BLaER1 (cell line): ENCODE measurements at regions not wholly inside any gene's neighbourhood (a gene's known extent, or its start where the extent isn't known, plus 50 kb on each side); places are given as distances from the start of the nearest gene placed in this dataset.

Source experiments
- H3K27ac ChIP-seq: shearing (Covaris generic); formaldehyde crosslinking; 2 replicates; pipeline ENCODE4 v1.8.1; 2022
- H3K27me3 ChIP-seq: shearing (Covaris generic); formaldehyde crosslinking; 2 replicates; pipeline ENCODE4 v1.8.1; 2022
- H3K36me3 ChIP-seq: shearing (Covaris generic); formaldehyde crosslinking; 2 replicates; pipeline ENCODE4 v1.8.1; 2022
- H3K4me1 ChIP-seq: shearing (Covaris generic); formaldehyde crosslinking; 2 replicates; pipeline ENCODE4 v1.8.1; 2022
- H3K4me2 ChIP-seq: shearing (Covaris generic); formaldehyde crosslinking; 2 replicates; pipeline ENCODE4 v1.8.1; 2022
- H3K4me3 ChIP-seq: shearing (Covaris generic); formaldehyde crosslinking; 2 replicates; pipeline ENCODE4 v1.8.1; 2022
- H3K9ac ChIP-seq: shearing (Covaris generic); formaldehyde crosslinking; 2 replicates; pipeline ENCODE4 v1.8.1; 2022
- H3K9me3 ChIP-seq: shearing (Covaris generic); formaldehyde crosslinking; 2 replicates; pipeline ENCODE4 v1.8.1; 2022
- H4K20me1 ChIP-seq: shearing (Covaris generic); formaldehyde crosslinking; 2 replicates; pipeline ENCODE4 v1.8.1; 2022
- Cebpa-rat ChIP-seq: shearing (Covaris generic); IDR thresholded peaks from 2 replicates; pipeline ENCODE4 v1.8.1; 2022

DNA sequence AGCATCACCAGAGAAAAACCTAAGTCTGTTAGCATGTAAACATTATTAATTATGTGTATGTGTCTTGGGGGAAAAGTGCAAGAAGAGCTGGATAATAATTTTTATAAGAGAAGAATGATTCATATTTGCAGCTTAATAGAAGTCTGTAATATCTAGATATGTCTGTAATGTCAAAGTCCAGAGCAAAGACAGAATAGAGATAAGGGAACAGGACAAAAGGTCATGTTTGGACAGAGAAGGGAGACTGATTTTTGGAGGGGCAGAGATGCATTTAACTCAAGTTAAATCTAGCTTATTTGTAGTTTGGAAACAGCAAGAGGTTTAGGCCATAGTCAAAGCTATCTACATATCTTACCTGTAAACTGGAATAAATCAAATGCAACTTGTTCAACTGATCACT, 61.2 kb downstream of the MAGED1 start:
- 0 out of 2 replicates have a peak, but pooled peaks cover 8% of the 10 kb centered on the region for H3K9me3 ChIP-seq
- H3K27ac ChIP-seq = no peak overlapping the region
- no peak overlapping the region for H3K4me2 ChIP-seq
- H3K4me3 ChIP-seq = no peak overlapping the region
- no peaks in the 10 kb centered on the region for H3K4me1 ChIP-seq
- peaks cover 71% of the 10 kb centered on the region for H3K27me3 ChIP-seq
- no peak for TF ChIP-seq Cebpa-rat
- no peak overlapping the region for H3K9ac ChIP-seq
- no peaks in the 10 kb centered on the region for H4K20me1 ChIP-seq
- H3K36me3 ChIP-seq = no peaks in the 10 kb centered on the region

DNA sequence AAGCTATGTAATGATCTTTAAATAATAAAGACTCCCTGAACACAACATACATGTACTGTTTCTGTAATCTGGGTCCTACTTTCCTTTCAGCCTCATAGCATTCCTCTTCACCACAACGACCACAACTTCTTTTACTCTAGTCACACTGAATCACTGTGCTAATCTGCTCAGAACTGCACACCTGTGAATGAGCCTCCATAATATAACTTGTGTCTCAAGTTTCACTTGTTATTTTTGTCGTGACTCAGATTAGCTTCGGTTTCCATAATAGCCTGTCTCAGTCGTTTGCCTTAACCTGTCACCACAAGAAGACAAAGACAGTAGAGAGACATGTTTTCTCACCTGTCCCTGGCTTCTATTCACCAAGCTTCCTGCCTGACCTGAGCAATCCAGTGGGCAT, 61.8 kb downstream of the MAGED1 start:
- Histone ChIP-seq H3K9me3 (0 out of 2 replicates have a peak, but pooled peaks cover 8% of the 10 kb centered on the region), H3K4me2 (no peak overlapping the region), H3K9ac (no peak overlapping the region), H3K4me3 (no peak overlapping the region), H3K4me1 (no peaks in the 10 kb centered on the region), H3K27me3 (peaks cover 71% of the 10 kb centered on the region), H4K20me1 (no peaks in the 10 kb centered on the region), H3K36me3 (no peaks in the 10 kb centered on the region), H3K27ac (no peak overlapping the region)
- no peak for TF ChIP-seq Cebpa-rat

- Histone ChIP-seq H3K4me1 (no peaks in the 10 kb centered on the region), H3K9ac (no peak overlapping the region), H3K27ac (no peak overlapping the region), H4K20me1 (no peaks in the 10 kb centered on the region), H3K27me3 (peaks cover 59% of the 10 kb centered on the region), H3K4me2 (no peak overlapping the region), H3K36me3 (no peaks in the 10 kb centered on the region), H3K9me3 (0 out of 2 replicates have a peak, but pooled peaks cover 8% of the 10 kb centered on the region), H3K4me3 (no peak overlapping the region)
- TF ChIP-seq Cebpa-rat = no peak
These were observed 63.0 kb downstream of the MAGED1 start for GRCh38 chrX:51956441-51956840.

DNA sequence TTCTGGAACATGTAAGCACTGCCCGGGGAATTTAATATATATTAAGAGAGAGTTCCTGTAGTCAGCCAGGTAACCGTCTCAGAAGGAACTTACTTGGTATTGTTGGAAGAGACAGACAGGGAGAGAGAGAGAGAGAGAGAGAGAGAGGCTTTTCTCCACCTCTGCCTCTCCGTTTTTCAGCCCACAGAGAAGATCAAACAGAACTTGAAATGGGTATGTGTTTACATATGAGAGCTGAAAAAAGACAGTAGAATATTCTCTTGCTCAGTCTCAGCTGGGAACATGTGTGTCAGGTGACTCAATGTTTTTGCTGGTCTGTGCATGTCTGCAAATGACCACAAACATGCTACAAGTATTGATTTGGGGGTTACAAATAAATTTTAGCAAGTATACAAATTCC, 81.9 kb downstream of the MAGED1 start:
- H3K4me1 ChIP-seq = no peaks in the 10 kb centered on the region
- H3K36me3 ChIP-seq = no peaks in the 10 kb centered on the region
- no peak overlapping the region for H3K4me2 ChIP-seq
- no peak overlapping the region for H3K27ac ChIP-seq
- peaks cover 82% of the 10 kb centered on the region for H3K27me3 ChIP-seq
- no peaks in the 10 kb centered on the region; the same call in 1 of the 2 replicates for H4K20me1 ChIP-seq
- H3K9ac ChIP-seq = no peak overlapping the region
- no peak overlapping the region for H3K4me3 ChIP-seq
- no peak for TF ChIP-seq Cebpa-rat
- no peaks in the 10 kb centered on the region for H3K9me3 ChIP-seq

GRCh38 chrX:51975811-51976210, 82.4 kb downstream of the MAGED1 start:
- Histone ChIP-seq H3K4me2 (no peak overlapping the region), H3K27ac (no peak overlapping the region)

GRCh38 chrX:51976503-51976902, 83.1 kb downstream of the MAGED1 start:
- no peak for TF ChIP-seq Cebpa-rat

More at GRCh38 chrX:51975811-51976210, 82.4 kb downstream of the MAGED1 start:
- H3K9me3 ChIP-seq = no peaks in the 10 kb centered on the region
- no peak for TF ChIP-seq Cebpa-rat
- H3K36me3 ChIP-seq = no peaks in the 10 kb centered on the region
- peaks cover 78% of the 10 kb centered on the region for H3K27me3 ChIP-seq
- H3K4me3 ChIP-seq = no peak overlapping the region
- no peaks in the 10 kb centered on the region; the same call in 1 of the 2 replicates for H4K20me1 ChIP-seq
- H3K9ac ChIP-seq = no peak overlapping the region
- no peaks in the 10 kb centered on the region for H3K4me1 ChIP-seq

More at GRCh38 chrX:51976503-51976902, 83.1 kb downstream of the MAGED1 start:
- no peak overlapping the region for H3K4me3 ChIP-seq
- no peaks in the 10 kb centered on the region for H3K9me3 ChIP-seq
- H3K9ac ChIP-seq = no peak overlapping the region
- no peaks in the 10 kb centered on the region for H3K36me3 ChIP-seq
- no peaks in the 10 kb centered on the region; the same call in 1 of the 2 replicates for H4K20me1 ChIP-seq
- no peak overlapping the region for H3K4me2 ChIP-seq
- peaks cover 76% of the 10 kb centered on the region for H3K27me3 ChIP-seq
- no peak overlapping the region for H3K27ac ChIP-seq
- H3K4me1 ChIP-seq = no peaks in the 10 kb centered on the region
